Suprapubic skin (tissue), 4 donors: ENCODE measurements at regions not wholly inside any gene's neighbourhood (a gene's known extent, or its start where the extent isn't known, plus 50 kb on each side); places are given as distances from the start of the nearest gene placed in this dataset.

ENCODE experiments used
- DNase-seq, 2 donors: peaks; one replicate each; pipeline ENCODE4 v3.0.0-alpha.2; 2019; ENCODE audit warnings: low spot score in 2 of 2
- H3K27ac ChIP-seq: fragments of 200-600 bp; sonication (generic); one replicate; pipeline ENCODE4 v1.5.1; 2019
- H3K27me3 ChIP-seq: fragments of 200-600 bp; sonication (generic); one replicate; pipeline ENCODE4 v1.5.1; 2019
- H3K36me3 ChIP-seq: fragments of 200-600 bp; sonication (generic); one replicate; pipeline ENCODE4 v1.5.1; 2019
- H3K4me1 ChIP-seq: fragments of 200-600 bp; sonication (generic); one replicate; pipeline ENCODE4 v1.5.1; 2019
- H3K4me3 ChIP-seq: fragments of 200-600 bp; sonication (generic); one replicate; pipeline ENCODE4 v1.5.1; 2019; ENCODE audit warnings: mild to moderate bottlenecking
- H3K9me3 ChIP-seq: fragments of 200-600 bp; sonication (generic); one replicate; pipeline ENCODE4 v1.5.1; 2019
- EP300 ChIP-seq: sonication (generic); formaldehyde crosslinking; IDR thresholded peaks from one replicate; pipeline ENCODE4 v1.6.1; 2017; ENCODE audit warnings: antibody characterized with exemption
- POLR2A ChIP-seq, 2 donors: fragments of 450-650 bp; IDR thresholded peaks; one replicate each; pipeline ENCODE4 v1.6.1; 2017; ENCODE audit warnings: antibody characterized with exemption in 2 of 2, mild to moderate bottlenecking in 2 of 2, moderate library complexity in 2 of 2
- POLR2AphosphoS5 ChIP-seq, 3 donors: sonication (generic); formaldehyde crosslinking; IDR thresholded peaks; one replicate each; pipeline ENCODE4 v1.6.1; 2017; ENCODE audit warnings: antibody characterized with exemption in 3 of 3
- WGBS: methylation state at CpG from one replicate; pipeline ENCODE4 v1.1.5; 2018; 5-methylcytosine and 5-hydroxymethylcytosine counted together
- TF ChIP-seq, protein P1 (sequence below), 2 donors: fragments of 200-600 bp in 1 of 2; fragments of 450-650 bp in 1 of 2; sonication (generic) in 1 of 2; IDR thresholded peaks; one replicate each; pipeline ENCODE4 v1.5.1; 2016 to 2019; ENCODE audit warnings: antibody characterized with exemption in 2 of 2, mild to moderate bottlenecking in 1 of 2, moderate library complexity in 1 of 2

DNA sequence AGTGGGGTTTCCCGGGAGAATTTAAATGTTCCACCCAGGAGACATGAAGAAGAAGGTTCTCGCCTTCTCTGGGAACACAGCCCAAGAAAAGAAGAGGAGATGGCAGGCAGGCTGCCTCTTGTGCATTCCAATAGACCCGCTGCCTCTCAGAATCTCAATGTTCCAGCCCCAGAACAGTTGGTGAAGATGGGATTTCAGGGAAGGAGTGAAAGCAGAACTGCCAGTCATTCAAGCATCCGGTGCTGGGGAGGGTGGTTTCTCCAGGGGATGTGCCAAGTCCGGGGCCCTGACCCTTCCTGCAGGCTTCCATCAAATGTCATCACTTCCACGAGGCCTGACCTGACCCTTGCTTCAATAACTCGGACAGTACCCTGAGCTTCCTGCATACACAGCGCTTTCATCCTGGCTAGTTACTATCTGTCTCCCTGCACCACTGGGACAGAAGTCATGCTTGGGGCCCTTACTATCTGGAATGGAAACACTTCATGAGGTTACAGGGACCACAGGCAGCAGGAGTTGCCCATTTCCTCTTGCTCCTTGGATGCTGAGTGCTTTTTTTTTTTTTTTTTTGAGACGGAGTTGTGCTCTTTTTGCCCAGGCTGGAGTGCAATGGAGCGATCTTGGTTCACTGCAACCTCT lies 386.6 kb upstream of the POU3F1 start:
- no peak overlapping the region for H3K4me3 ChIP-seq
- DNase-seq, result no peak
- H3K4me1 ChIP-seq, result no peaks in the 10 kb centered on the region
- WGBS, result 60% methylated on average over 10 of the region's 10 CpGs
- TF ChIP-seq EP300 (no peak), POLR2AphosphoS5 (IDR thresholded peaks at IDR 0.05) (no peak), POLR2A (IDR thresholded peaks at IDR 0.05) (no peak)
- TF ChIP-seq, protein P1, sequence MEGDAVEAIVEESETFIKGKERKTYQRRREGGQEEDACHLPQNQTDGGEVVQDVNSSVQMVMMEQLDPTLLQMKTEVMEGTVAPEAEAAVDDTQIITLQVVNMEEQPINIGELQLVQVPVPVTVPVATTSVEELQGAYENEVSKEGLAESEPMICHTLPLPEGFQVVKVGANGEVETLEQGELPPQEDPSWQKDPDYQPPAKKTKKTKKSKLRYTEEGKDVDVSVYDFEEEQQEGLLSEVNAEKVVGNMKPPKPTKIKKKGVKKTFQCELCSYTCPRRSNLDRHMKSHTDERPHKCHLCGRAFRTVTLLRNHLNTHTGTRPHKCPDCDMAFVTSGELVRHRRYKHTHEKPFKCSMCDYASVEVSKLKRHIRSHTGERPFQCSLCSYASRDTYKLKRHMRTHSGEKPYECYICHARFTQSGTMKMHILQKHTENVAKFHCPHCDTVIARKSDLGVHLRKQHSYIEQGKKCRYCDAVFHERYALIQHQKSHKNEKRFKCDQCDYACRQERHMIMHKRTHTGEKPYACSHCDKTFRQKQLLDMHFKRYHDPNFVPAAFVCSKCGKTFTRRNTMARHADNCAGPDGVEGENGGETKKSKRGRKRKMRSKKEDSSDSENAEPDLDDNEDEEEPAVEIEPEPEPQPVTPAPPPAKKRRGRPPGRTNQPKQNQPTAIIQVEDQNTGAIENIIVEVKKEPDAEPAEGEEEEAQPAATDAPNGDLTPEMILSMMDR (IDR thresholded peaks at IDR 0.05), result no peak
- H3K27me3 ChIP-seq, result no peaks in the 10 kb centered on the region
- H3K36me3 ChIP-seq, result no peaks in the 10 kb centered on the region
- H3K9me3 ChIP-seq, result no peaks in the 10 kb centered on the region
- no peak overlapping the region for H3K27ac ChIP-seq

DNA sequence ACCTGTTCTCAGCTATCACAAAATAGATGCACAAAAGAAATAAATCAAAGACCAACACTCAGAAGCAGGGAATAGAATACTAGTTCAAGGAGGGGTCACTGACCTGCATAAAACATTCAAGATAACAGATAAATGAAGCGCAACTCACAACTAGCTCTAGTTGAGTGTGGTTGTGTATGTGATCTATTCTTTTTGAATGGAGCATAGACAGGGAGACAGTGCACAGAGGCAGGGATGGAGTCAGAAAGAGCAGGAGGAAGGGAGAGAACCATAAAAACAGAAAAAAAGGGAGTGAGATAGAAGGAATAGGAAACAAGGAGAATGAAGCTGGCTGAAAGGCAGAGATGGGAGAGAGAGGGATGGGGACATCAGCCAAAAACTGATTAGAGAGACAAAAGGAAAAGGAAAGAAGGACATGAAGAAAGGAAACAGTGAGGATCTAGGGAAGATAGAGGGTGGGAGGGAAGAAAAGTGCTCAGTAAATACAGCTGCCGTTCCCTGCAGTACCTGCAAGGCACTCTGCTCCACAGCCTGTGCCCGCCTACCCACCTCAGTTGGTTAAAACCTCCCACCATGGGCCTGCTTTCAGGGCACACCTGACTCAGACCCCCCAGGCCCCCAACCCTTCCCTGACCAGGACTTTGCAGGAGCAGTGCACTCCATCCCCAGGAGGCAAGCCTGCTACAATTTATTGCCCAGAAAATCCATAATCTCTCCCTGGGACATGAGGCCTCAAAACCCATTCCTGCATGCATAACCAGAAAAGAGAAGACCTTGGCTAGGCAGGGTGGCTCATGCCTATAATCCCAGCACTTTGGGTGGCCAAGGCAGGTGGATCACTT lies 385.2 kb upstream of the POU3F1 start:
- no peaks in the 10 kb centered on the region for H3K4me1 ChIP-seq
- H3K27me3 ChIP-seq, result no peaks in the 10 kb centered on the region
- 83% methylated on average over 3 of the region's 3 CpGs for WGBS
- no peak overlapping the region for H3K4me3 ChIP-seq
- TF ChIP-seq EP300 (no peak), POLR2A (IDR thresholded peaks at IDR 0.05) (no peak), POLR2AphosphoS5 (IDR thresholded peaks at IDR 0.05) (no peak)
- TF ChIP-seq, protein P1 (IDR thresholded peaks at IDR 0.05), result no peak
- no peaks in the 10 kb centered on the region for H3K9me3 ChIP-seq
- DNase-seq, result no peak
- no peak overlapping the region for H3K27ac ChIP-seq
- H3K36me3 ChIP-seq, result no peaks in the 10 kb centered on the region

DNA sequence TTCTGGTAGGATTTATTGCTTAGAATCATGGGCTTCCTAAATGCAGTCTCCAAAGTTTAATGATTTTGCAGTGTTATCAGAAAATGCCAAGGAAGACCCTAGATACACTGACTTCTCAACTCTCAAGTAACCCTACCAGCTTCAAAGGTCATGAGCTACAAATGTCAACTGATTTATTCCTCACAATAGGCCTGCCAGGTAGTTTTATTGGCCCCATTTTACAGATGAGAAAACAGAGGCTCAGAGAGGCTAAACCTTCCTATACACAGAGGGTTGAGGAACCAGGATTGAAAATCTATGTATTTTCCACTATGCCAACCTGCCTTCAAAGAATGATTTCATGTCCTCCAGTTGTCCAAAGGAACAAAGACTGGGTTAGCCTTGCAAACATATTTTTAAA lies 384.4 kb upstream of the POU3F1 start:
- no peak for DNase-seq
- Histone ChIP-seq H3K27me3 (no peaks in the 10 kb centered on the region), H3K36me3 (no peaks in the 10 kb centered on the region), H3K4me1 (no peaks in the 10 kb centered on the region), H3K27ac (no peak overlapping the region), H3K9me3 (no peaks in the 10 kb centered on the region), H3K4me3 (no peak overlapping the region)
- TF ChIP-seq POLR2A (IDR thresholded peaks at IDR 0.05), result no peak
- no peak for TF ChIP-seq EP300
- TF ChIP-seq, protein P1 (IDR thresholded peaks at IDR 0.05), result no peak
- no peak for TF ChIP-seq POLR2AphosphoS5 (IDR thresholded peaks at IDR 0.05)

DNA sequence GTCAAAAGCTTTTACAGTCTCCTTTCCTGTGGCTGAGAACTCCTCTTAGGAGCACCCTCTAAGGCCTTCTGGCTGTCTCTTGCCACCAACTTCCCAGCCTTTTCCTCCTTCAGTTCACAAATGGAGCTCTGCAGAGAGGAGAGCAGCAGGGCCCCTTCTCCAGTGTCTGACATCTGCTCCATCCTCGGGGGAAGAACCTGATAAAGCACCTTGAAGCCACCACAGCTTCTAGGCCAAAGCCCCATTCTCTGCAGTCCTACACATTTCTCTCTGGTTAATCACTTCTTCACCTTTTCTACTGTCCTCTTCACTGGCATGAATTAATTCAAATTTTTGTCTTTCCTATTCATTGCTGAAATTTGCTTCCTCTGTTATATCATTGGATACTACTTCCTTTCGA lies 378.1 kb upstream of the POU3F1 start:
- Histone ChIP-seq H3K4me1 (no peaks in the 10 kb centered on the region), H3K9me3 (no peaks in the 10 kb centered on the region), H3K27me3 (no peaks in the 10 kb centered on the region), H3K36me3 (no peaks in the 10 kb centered on the region), H3K4me3 (no peak overlapping the region), H3K27ac (no peak overlapping the region)
- 92% methylated on average over 2 of the region's 2 CpGs for WGBS
- TF ChIP-seq POLR2AphosphoS5 (IDR thresholded peaks at IDR 0.05) (no peak), EP300 (no peak), POLR2A (IDR thresholded peaks at IDR 0.05) (no peak)
- TF ChIP-seq, protein P1 (IDR thresholded peaks at IDR 0.05), result no peak
- DNase-seq, result no peak

DNA sequence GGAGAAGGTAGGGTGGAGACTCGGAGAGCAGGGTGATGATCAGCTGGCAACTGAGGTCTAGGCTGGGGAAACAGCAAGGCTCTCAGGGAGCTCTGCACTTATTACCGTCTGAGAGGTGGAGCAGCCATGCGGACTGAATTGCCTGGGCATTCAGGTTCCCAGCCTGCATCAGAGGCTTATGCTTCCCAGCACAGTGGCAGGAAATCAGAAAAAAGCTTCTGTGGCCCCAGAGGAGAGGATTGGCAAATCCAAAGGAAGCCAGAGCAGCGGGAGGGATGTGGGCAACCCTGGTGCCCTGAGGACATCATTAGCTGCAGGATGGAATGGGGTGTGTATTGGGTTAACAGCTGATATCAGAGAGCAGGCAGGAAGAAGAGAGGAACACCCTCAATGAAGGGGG lies 374.1 kb upstream of the POU3F1 start:
- Histone ChIP-seq H3K9me3 (no peaks in the 10 kb centered on the region), H3K27me3 (no peaks in the 10 kb centered on the region), H3K4me1 (no peaks in the 10 kb centered on the region), H3K27ac (no peak overlapping the region), H3K36me3 (no peaks in the 10 kb centered on the region), H3K4me3 (no peak overlapping the region)
- TF ChIP-seq, protein P1 (IDR thresholded peaks at IDR 0.05), result no peak
- no peak for TF ChIP-seq EP300
- no peak for TF ChIP-seq POLR2A (IDR thresholded peaks at IDR 0.05)
- TF ChIP-seq POLR2AphosphoS5 (IDR thresholded peaks at IDR 0.05), result no peak
- WGBS, result 60% methylated on average over 4 of the region's 4 CpGs
- DNase-seq, result no peak
